OCI-LY1 (cell line): ENCODE measurements at regions not wholly inside any gene's neighbourhood (a gene's known extent, or its start where the extent isn't known, plus 50 kb on each side); places are given as distances from the start of the nearest gene placed in this dataset.

ENCODE experiments used
- H2AFZ ChIP-seq: fragments of 200-600 bp; sonication (generic), shearing (Covaris generic); 2 replicates; pipeline ENCODE4 v1.6.0; 2014; ENCODE audit warnings: antibody characterized with exemption, mild to moderate bottlenecking, low read length
- H3F3A ChIP-seq: fragments of 200-600 bp; sonication (generic), shearing (Covaris generic); 2 replicates; pipeline ENCODE4 v1.6.0; 2014; ENCODE audit warnings: mild to moderate bottlenecking, antibody characterized with exemption, low read length, moderate library complexity; ENCODE audit not compliant: insufficient read depth
- H3K27ac ChIP-seq: fragments of 200-600 bp; sonication (generic); 2 replicates; pipeline ENCODE4 v1.5.1; 2014; ENCODE audit warnings: low read length, mixed run types, mild to moderate bottlenecking, low read depth; ENCODE audit not compliant: poor library complexity, severe bottlenecking
- H3K27me3 ChIP-seq: fragments of 200-600 bp; sonication (generic); 2 replicates; pipeline ENCODE4 v1.6.0; 2014; ENCODE audit warnings: antibody characterized with exemption, mild to moderate bottlenecking, low read length, moderate library complexity; ENCODE audit not compliant: insufficient read depth
- H3K36me3 ChIP-seq: fragments of 200-600 bp; sonication (generic); 2 replicates; pipeline ENCODE4 v1.6.1; 2014; ENCODE audit warnings: mild to moderate bottlenecking, antibody characterized with exemption, low read length, moderate library complexity, mixed read lengths; ENCODE audit not compliant: insufficient read depth
- H3K4me1 ChIP-seq: fragments of 200-600 bp; sonication (generic); 2 replicates; pipeline ENCODE4 v1.5.1; 2014; ENCODE audit warnings: mild to moderate bottlenecking, low read length, moderate library complexity; ENCODE audit not compliant: insufficient read depth, severe bottlenecking
- H3K4me2 ChIP-seq: fragments of 200-600 bp; sonication (generic), shearing (Covaris generic); 2 replicates; pipeline ENCODE4 v1.6.1; 2014; ENCODE audit warnings: low read length
- H3K4me3 ChIP-seq: fragments of 200-600 bp; sonication (generic); 2 replicates; pipeline ENCODE4 v1.5.1; 2014; ENCODE audit warnings: low read length, low read depth, mild to moderate bottlenecking, mixed read lengths; ENCODE audit not compliant: poor library complexity, severe bottlenecking
- H3K79me2 ChIP-seq: fragments of 200-600 bp; shearing (Covaris generic); 2 replicates; pipeline ENCODE4 v1.6.1; 2016; ENCODE audit warnings: mixed run types, low read length, mixed read lengths; ENCODE audit not compliant: insufficient read depth
- H3K9ac ChIP-seq: fragments of 200-600 bp; sonication (generic), shearing (Covaris generic); 2 replicates; pipeline ENCODE4 v1.6.1; 2014; ENCODE audit warnings: mild to moderate bottlenecking, low read length, mixed read lengths
- H3K9me2 ChIP-seq: fragments of 200-600 bp; sonication (generic), shearing (Covaris generic); 2 replicates; pipeline ENCODE4 v1.6.1; 2014; ENCODE audit warnings: low read depth, mild to moderate bottlenecking, low read length, mixed read lengths
- H3K9me3 ChIP-seq: fragments of 200-600 bp; shearing (Covaris generic); 2 replicates; pipeline ENCODE4 v1.6.1; 2014; ENCODE audit warnings: low read length, mixed read lengths
- H4K20me1 ChIP-seq: fragments of 200-600 bp; sonication (generic), shearing (Covaris generic); 2 replicates; pipeline ENCODE4 v1.6.0; 2016; ENCODE audit warnings: mild to moderate bottlenecking, low read length; ENCODE audit not compliant: insufficient read depth
- EZH2 ChIP-seq: fragments of 200-600 bp; sonication (generic), shearing (Covaris generic); IDR thresholded peaks from 2 replicates; pipeline ENCODE4 v1.8.0; 2017; ENCODE audit warnings: borderline replicate concordance, mixed run types, mild to moderate bottlenecking, antibody characterized with exemption, low read length, moderate library complexity, mixed read lengths
- TF ChIP-seq, protein P1 (sequence below): fragments of 200-600 bp; sonication (generic), shearing (Covaris generic); IDR thresholded peaks from 2 replicates; pipeline ENCODE4 v1.5.1; 2017; ENCODE audit warnings: mild to moderate bottlenecking, antibody characterized with exemption, low read length, moderate library complexity, mixed read lengths

DNA sequence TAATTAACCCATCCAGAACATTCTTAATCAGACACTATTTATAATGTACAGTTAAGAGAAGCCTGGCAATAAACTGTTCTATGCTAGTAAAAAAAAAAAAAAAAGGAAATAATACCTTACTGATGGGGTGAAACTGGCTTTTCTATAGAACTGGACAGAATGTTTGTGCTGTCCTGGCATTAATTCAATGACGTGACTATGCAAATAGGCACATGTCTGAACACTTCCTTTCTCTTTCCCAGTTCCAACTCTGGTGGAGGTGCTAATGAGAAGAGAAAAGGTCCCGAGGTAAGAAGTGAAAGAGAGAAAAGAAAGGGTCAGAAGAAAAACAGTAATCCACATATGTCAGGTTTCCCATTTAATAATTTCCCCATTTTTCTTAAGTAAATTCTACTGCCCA lies 508.4 kb downstream of the ZEB2 start:
- Histone ChIP-seq H3K27ac (no peak overlapping the region), H3K4me3 (no peak overlapping the region), H3F3A (no peaks in the 10 kb centered on the region), H3K36me3 (no peaks in the 10 kb centered on the region; the same call in 1 of the 2 replicates), H2AFZ (no peak overlapping the region), H3K9me2 (no peaks in the 10 kb centered on the region), H3K4me1 (peaks cover 6% of the 10 kb centered on the region), H3K27me3 (no peaks in the 10 kb centered on the region), H3K9me3 (no peaks in the 10 kb centered on the region), H3K4me2 (no peak overlapping the region), H3K9ac (no peak overlapping the region), H3K79me2 (no peaks in the 10 kb centered on the region), H4K20me1 (no peaks in the 10 kb centered on the region)
- TF ChIP-seq EZH2: no peak
- TF ChIP-seq, protein P1, sequence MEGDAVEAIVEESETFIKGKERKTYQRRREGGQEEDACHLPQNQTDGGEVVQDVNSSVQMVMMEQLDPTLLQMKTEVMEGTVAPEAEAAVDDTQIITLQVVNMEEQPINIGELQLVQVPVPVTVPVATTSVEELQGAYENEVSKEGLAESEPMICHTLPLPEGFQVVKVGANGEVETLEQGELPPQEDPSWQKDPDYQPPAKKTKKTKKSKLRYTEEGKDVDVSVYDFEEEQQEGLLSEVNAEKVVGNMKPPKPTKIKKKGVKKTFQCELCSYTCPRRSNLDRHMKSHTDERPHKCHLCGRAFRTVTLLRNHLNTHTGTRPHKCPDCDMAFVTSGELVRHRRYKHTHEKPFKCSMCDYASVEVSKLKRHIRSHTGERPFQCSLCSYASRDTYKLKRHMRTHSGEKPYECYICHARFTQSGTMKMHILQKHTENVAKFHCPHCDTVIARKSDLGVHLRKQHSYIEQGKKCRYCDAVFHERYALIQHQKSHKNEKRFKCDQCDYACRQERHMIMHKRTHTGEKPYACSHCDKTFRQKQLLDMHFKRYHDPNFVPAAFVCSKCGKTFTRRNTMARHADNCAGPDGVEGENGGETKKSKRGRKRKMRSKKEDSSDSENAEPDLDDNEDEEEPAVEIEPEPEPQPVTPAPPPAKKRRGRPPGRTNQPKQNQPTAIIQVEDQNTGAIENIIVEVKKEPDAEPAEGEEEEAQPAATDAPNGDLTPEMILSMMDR: no peak

GRCh38 chr2:144011098-144011497 lies 508.8 kb downstream of the ZEB2 start:
- no peaks in the 10 kb centered on the region for H3K9me3 ChIP-seq
- peaks cover 6% of the 10 kb centered on the region for H3K4me1 ChIP-seq
- no peaks in the 10 kb centered on the region for H3K9me2 ChIP-seq
- H2AFZ ChIP-seq: no peak overlapping the region
- no peaks in the 10 kb centered on the region for H3K79me2 ChIP-seq
- H3K4me2 ChIP-seq: no peak overlapping the region
- H3F3A ChIP-seq: no peaks in the 10 kb centered on the region
- H3K9ac ChIP-seq: no peak overlapping the region
- TF ChIP-seq, protein P1: no peak
- TF ChIP-seq EZH2: no peak
- H4K20me1 ChIP-seq: no peaks in the 10 kb centered on the region
- H3K27ac ChIP-seq: no peak overlapping the region
- no peak overlapping the region for H3K4me3 ChIP-seq
- no peaks in the 10 kb centered on the region; the same call in 1 of the 2 replicates for H3K36me3 ChIP-seq
- H3K27me3 ChIP-seq: no peaks in the 10 kb centered on the region

DNA sequence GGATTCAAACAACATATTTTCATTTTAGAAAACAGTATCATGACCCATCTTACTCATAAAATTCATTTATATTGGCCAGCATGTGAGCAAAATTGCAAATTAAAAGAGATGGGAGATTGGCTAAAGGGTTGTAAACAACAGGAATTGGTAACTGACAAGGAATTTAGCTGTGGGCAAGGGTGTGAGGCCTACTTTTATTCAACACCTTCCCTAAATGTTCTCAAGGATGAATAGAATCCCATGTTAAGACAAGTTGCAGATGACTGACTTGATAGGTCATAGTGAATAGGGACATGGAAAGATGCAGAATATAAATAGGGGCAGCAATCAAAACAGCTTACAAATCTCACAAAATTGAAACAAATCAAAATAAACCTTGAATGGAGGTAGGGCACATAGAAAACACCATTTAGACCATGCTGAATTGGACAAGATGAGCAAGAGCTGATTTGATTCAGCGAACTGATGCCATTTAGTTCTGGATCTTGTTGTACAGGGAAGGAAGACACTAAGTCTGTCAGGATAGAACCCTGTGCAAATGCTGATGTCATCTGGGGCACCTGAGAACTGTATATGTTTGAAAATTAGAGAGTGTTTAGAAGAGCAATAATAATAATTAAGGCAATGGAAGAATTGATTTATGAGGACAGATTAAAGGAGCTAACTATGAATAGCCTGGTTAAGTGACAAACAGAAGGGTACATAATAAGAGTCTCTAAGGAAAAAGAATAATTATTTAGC lies 509.7 kb downstream of the ZEB2 start:
- H3K4me1 ChIP-seq: peaks cover 2% of the 10 kb centered on the region
- H3K4me2 ChIP-seq: no peak overlapping the region
- no peaks in the 10 kb centered on the region for H3K27me3 ChIP-seq
- H4K20me1 ChIP-seq: no peaks in the 10 kb centered on the region
- no peak overlapping the region for H3K4me3 ChIP-seq
- no peaks in the 10 kb centered on the region for H3K9me2 ChIP-seq
- no peak overlapping the region for H2AFZ ChIP-seq
- TF ChIP-seq EZH2: no peak
- TF ChIP-seq, protein P1: no peak
- H3K36me3 ChIP-seq: no peaks in the 10 kb centered on the region; the same call in 1 of the 2 replicates
- no peaks in the 10 kb centered on the region for H3K79me2 ChIP-seq
- no peak overlapping the region for H3K27ac ChIP-seq
- H3F3A ChIP-seq: no peaks in the 10 kb centered on the region
- no peaks in the 10 kb centered on the region for H3K9me3 ChIP-seq
- H3K9ac ChIP-seq: no peak overlapping the region
